Astrocyte (in vitro differentiated cells and primary cell): ENCODE measurements at regions not wholly inside any gene's neighbourhood (a gene's known extent, or its start where the extent isn't known, plus 50 kb on each side); places are given as distances from the start of the nearest gene placed in this dataset.
"Not testable (repeated sequence)": the region's sequence is repeated elsewhere in the genome, so short reads cannot be mapped to it uniquely, and the experiment has no call there.

ENCODE experiments used
- DNase-seq: peaks from one replicate; pipeline ENCODE4 v3.0.0-alpha.2; 2010; ENCODE audit warnings: low read depth
- FAIRE-seq: peaks from 2 replicates; lab custom pipeline; 2011; peaks lifted over from hg19 to GRCh38; lab: Jason Lieb, UNC
- H2AFZ ChIP-seq: 2 replicates; pipeline ENCODE4 v1.6.0; 2012; ENCODE audit warnings: low read depth, low read length, inconsistent platforms
- H3K27ac ChIP-seq: 2 replicates; pipeline ENCODE4 v1.5.1; 2011; ENCODE audit warnings: low read depth, low read length, inconsistent platforms
- H3K27me3 ChIP-seq: 2 replicates; pipeline ENCODE4 v1.6.0; 2011; ENCODE audit warnings: low read length, inconsistent platforms; ENCODE audit not compliant: insufficient read depth
- H3K36me3 ChIP-seq: 2 replicates; pipeline ENCODE4 v1.5.1; 2011; ENCODE audit warnings: low read length, inconsistent platforms; ENCODE audit not compliant: insufficient read depth
- H3K4me1 ChIP-seq: 2 replicates; pipeline ENCODE4 v1.5.1; 2011; ENCODE audit warnings: low read length, inconsistent platforms; ENCODE audit not compliant: insufficient read depth
- H3K4me2 ChIP-seq: 2 replicates; pipeline ENCODE4 v1.6.0; 2012; ENCODE audit warnings: low read length, inconsistent platforms
- H3K4me3 ChIP-seq: 2 replicates; pipeline ENCODE4 v1.5.1; 2011; ENCODE audit warnings: low read depth, mild to moderate bottlenecking, low read length, inconsistent platforms; ENCODE audit not compliant: insufficient read depth
- H3K79me2 ChIP-seq: 2 replicates; pipeline ENCODE4 v1.6.0; 2012; ENCODE audit warnings: mild to moderate bottlenecking, low read length, inconsistent platforms; ENCODE audit not compliant: insufficient read depth
- H3K9ac ChIP-seq: 2 replicates; pipeline ENCODE4 v1.6.0; 2012; ENCODE audit warnings: mild to moderate bottlenecking, low read length, inconsistent platforms
- H3K9me3 ChIP-seq: 2 replicates; pipeline ENCODE4 v1.5.1; 2012; ENCODE audit warnings: low read depth, mild to moderate bottlenecking, low read length, inconsistent platforms; ENCODE audit not compliant: insufficient read depth
- H4K20me1 ChIP-seq: 2 replicates; pipeline ENCODE4 v1.6.0; 2012; ENCODE audit warnings: low read length, inconsistent platforms; ENCODE audit not compliant: insufficient read depth
- H3K27ac Mint-ChIP-seq: one replicate; pipeline ENCODE4 v1.8.0; 2021; ENCODE audit warnings: mild to moderate bottlenecking, mixed read lengths; ENCODE audit not compliant: unreplicated experiment
- H3K27me3 Mint-ChIP-seq: one replicate; pipeline ENCODE4 v1.8.0; 2021; ENCODE audit warnings: low read depth, mixed read lengths; ENCODE audit not compliant: unreplicated experiment
- H3K36me3 Mint-ChIP-seq: one replicate; pipeline ENCODE4 v1.8.0; 2021; ENCODE audit warnings: low read depth, mixed read lengths; ENCODE audit not compliant: unreplicated experiment
- H3K4me1 Mint-ChIP-seq: one replicate; pipeline ENCODE4 v1.8.0; 2021; ENCODE audit warnings: low read depth, mixed read lengths; ENCODE audit not compliant: unreplicated experiment
- H3K4me3 Mint-ChIP-seq: one replicate; pipeline ENCODE4 v1.8.0; 2021; ENCODE audit warnings: mild to moderate bottlenecking, moderate library complexity, mixed read lengths; ENCODE audit not compliant: unreplicated experiment
- H3K9me3 Mint-ChIP-seq: one replicate; pipeline ENCODE4 v1.8.0; 2021; ENCODE audit warnings: mild to moderate bottlenecking, mixed read lengths; ENCODE audit not compliant: unreplicated experiment
- CTCF ChIP-seq: IDR thresholded peaks from 2 replicates; pipeline ENCODE4 v1.5.1; 2011; ENCODE audit warnings: low read depth, mild to moderate bottlenecking, inconsistent platforms, low read length, moderate library complexity; ENCODE audit not compliant: insufficient read depth
- EZH2 ChIP-seq: IDR thresholded peaks from 2 replicates; pipeline ENCODE4 v1.6.1; 2012; ENCODE audit warnings: mild to moderate bottlenecking, low read length, inconsistent platforms; ENCODE audit not compliant: insufficient read depth

- no peaks in the 10 kb centered on the region for H3K36me3 Mint-ChIP-seq
- Histone ChIP-seq H3K36me3 (no peaks in the 10 kb centered on the region), H4K20me1 (no peaks in the 10 kb centered on the region), H3K9ac (no peak overlapping the region), H3K79me2 (no peaks in the 10 kb centered on the region), H3K9me3 (no peaks in the 10 kb centered on the region), H3K27ac (no peak overlapping the region), H3K4me3 (no peak overlapping the region), H3K27me3 (no peaks in the 10 kb centered on the region), H3K4me1 (no peaks in the 10 kb centered on the region), H2AFZ (no peak overlapping the region), H3K4me2 (no peak overlapping the region)
- TF ChIP-seq CTCF (no peak), EZH2 (no peak)
- no peaks in the 10 kb centered on the region for H3K9me3 Mint-ChIP-seq
- H3K4me3 Mint-ChIP-seq, result no peak overlapping the region
- H3K4me1 Mint-ChIP-seq, result no peaks in the 10 kb centered on the region
- no peak for FAIRE-seq
- DNase-seq, result no peak
- no peak overlapping the region for H3K27ac Mint-ChIP-seq
- H3K27me3 Mint-ChIP-seq, result no peaks in the 10 kb centered on the region
Observed at GRCh38 chr2:58398406-58398805, 157.3 kb upstream of the FANCL start.

GRCh38 chr2:58387701-58388100 lies 146.6 kb upstream of the FANCL start:
- FAIRE-seq (no peak), DNase-seq (no peak)
- Mint-ChIP-seq H3K27ac (no peak overlapping the region), H3K27me3 (no peaks in the 10 kb centered on the region), H3K4me1 (no peaks in the 10 kb centered on the region), H3K9me3 (no peaks in the 10 kb centered on the region), H3K4me3 (no peak overlapping the region), H3K36me3 (no peaks in the 10 kb centered on the region)
- H3K79me2 ChIP-seq, result no peaks in the 10 kb centered on the region
- TF ChIP-seq CTCF (no peak), EZH2 (no peak)
- no peak overlapping the region for H3K4me2 ChIP-seq
- H3K4me1 ChIP-seq, result no peaks in the 10 kb centered on the region
- H3K36me3 ChIP-seq, result no peaks in the 10 kb centered on the region
- H3K27me3 ChIP-seq, result no peaks in the 10 kb centered on the region
- H4K20me1 ChIP-seq, result no peaks in the 10 kb centered on the region
- no peak overlapping the region for H3K9ac ChIP-seq
- no peak overlapping the region for H3K4me3 ChIP-seq
- H2AFZ ChIP-seq, result no peak overlapping the region
- H3K27ac ChIP-seq, result no peak overlapping the region
- H3K9me3 ChIP-seq, result no peaks in the 10 kb centered on the region

GRCh38 chr2:58386904-58387303 lies 145.8 kb upstream of the FANCL start:
- not testable (repeated sequence) for H3K9me3 Mint-ChIP-seq, H3K79me2 ChIP-seq, H3K4me1 ChIP-seq, DNase-seq, H3K27ac ChIP-seq, H2AFZ ChIP-seq, H3K9me3 ChIP-seq, H3K36me3 Mint-ChIP-seq, FAIRE-seq, H4K20me1 ChIP-seq, H3K27ac Mint-ChIP-seq, H3K4me1 Mint-ChIP-seq, H3K4me3 Mint-ChIP-seq, H3K4me3 ChIP-seq, H3K27me3 Mint-ChIP-seq, H3K9ac ChIP-seq, H3K4me2 ChIP-seq, H3K27me3 ChIP-seq, H3K36me3 ChIP-seq
